Loucy (cell line): ENCODE measurements at regions not wholly inside any gene's neighbourhood (a gene's known extent, or its start where the extent isn't known, plus 50 kb on each side); places are given as distances from the start of the nearest gene placed in this dataset.

Experiments used
- H2AFZ ChIP-seq: fragments of 200-600 bp; sonication (generic); 2 replicates; pipeline ENCODE4 v1.6.0; 2016; ENCODE audit warnings: antibody characterized with exemption, mild to moderate bottlenecking, low read length, moderate library complexity
- H3F3A ChIP-seq: fragments of 200-600 bp; 2 replicates; pipeline ENCODE4 v1.6.0; 2016; ENCODE audit warnings: antibody characterized with exemption, low read depth, mild to moderate bottlenecking
- H3K27me3 ChIP-seq: fragments of 200-600 bp; sonication (generic); 2 replicates; pipeline ENCODE4 v1.6.1; 2014; ENCODE audit warnings: low read length, mild to moderate bottlenecking; ENCODE audit not compliant: insufficient read depth, poor library complexity, severe bottlenecking
- H3K36me3 ChIP-seq: fragments of 200-600 bp; sonication (generic); 2 replicates; pipeline ENCODE4 v1.6.1; 2016; ENCODE audit warnings: low read length; ENCODE audit not compliant: insufficient read depth
- H3K4me1 ChIP-seq: fragments of 200-600 bp; sonication (generic); 2 replicates; pipeline ENCODE4 v1.5.1; 2014; ENCODE audit warnings: low read length, mild to moderate bottlenecking; ENCODE audit not compliant: insufficient read depth, poor library complexity, severe bottlenecking
- H3K4me2 ChIP-seq: fragments of 200-600 bp; sonication (generic); 2 replicates; pipeline ENCODE4 v1.6.0; 2014; ENCODE audit warnings: antibody characterized with exemption, low read length, low read depth, mild to moderate bottlenecking; ENCODE audit not compliant: poor library complexity, severe bottlenecking
- H3K4me3 ChIP-seq: fragments of 200-600 bp; sonication (generic); 2 replicates; pipeline ENCODE4 v1.5.1; 2014; ENCODE audit warnings: low read length, mild to moderate bottlenecking, mixed read lengths; ENCODE audit not compliant: poor library complexity, severe bottlenecking
- H3K79me2 ChIP-seq: fragments of 200-600 bp; sonication (generic); 2 replicates; pipeline ENCODE4 v1.6.1; 2014; ENCODE audit warnings: low read length; ENCODE audit not compliant: insufficient read depth
- H3K9ac ChIP-seq: fragments of 200-600 bp; sonication (generic); 2 replicates; pipeline ENCODE4 v1.6.0; 2014; ENCODE audit warnings: mild to moderate bottlenecking, low read depth, low read length, moderate library complexity; ENCODE audit not compliant: poor library complexity, severe bottlenecking
- H3K9me2 ChIP-seq: fragments of 200-600 bp; sonication (generic); replicated peaks from 2 replicates; pipeline ENCODE4 v1.6.1; 2016; ENCODE audit warnings: low read depth, low read length, mixed read lengths
- H3K9me3 ChIP-seq: fragments of 200-600 bp; sonication (generic); 2 replicates; pipeline ENCODE4 v1.6.1; 2014; ENCODE audit warnings: mild to moderate bottlenecking, antibody characterized with exemption, low read length, low read depth; ENCODE audit not compliant: insufficient read depth
- H4K20me1 ChIP-seq: fragments of 200-600 bp; sonication (generic); 2 replicates; pipeline ENCODE4 v1.6.0; 2014; ENCODE audit warnings: antibody characterized with exemption, low read length, mild to moderate bottlenecking; ENCODE audit not compliant: insufficient read depth, poor library complexity, severe bottlenecking
- CTCF ChIP-seq: fragments of 200-600 bp; sonication (generic); conservative IDR thresholded peaks from 2 replicates; pipeline ENCODE4 v1.5.1; 2014; ENCODE audit warnings: mild to moderate bottlenecking, antibody characterized with exemption, low read length
- EZH2phosphoT487 ChIP-seq: fragments of 200-600 bp; IDR thresholded peaks from 2 replicates; pipeline ENCODE4 v1.6.1; 2018; ENCODE audit warnings: antibody characterized with exemption, mild to moderate bottlenecking, moderate library complexity, borderline replicate concordance

GRCh38 chrX:138923805-138924204, 212.3 kb upstream of the FGF13 start:
- Histone ChIP-seq H3K9me3 (no peaks in the 10 kb centered on the region), H3K4me1 (no peaks in the 10 kb centered on the region), H2AFZ (no peak overlapping the region), H3F3A (no peaks in the 10 kb centered on the region), H3K9me2 (no peaks in the 10 kb centered on the region), H4K20me1 (no peaks in the 10 kb centered on the region), H3K4me3 (no peak overlapping the region), H3K27me3 (no peaks in the 10 kb centered on the region), H3K9ac (no peak overlapping the region), H3K4me2 (no peak overlapping the region), H3K79me2 (no peaks in the 10 kb centered on the region), H3K36me3 (no peaks in the 10 kb centered on the region)
- TF ChIP-seq EZH2phosphoT487, result no peak
- no peak for TF ChIP-seq CTCF

GRCh38 chrX:138921031-138921430, 209.5 kb upstream of the FGF13 start:
- Histone ChIP-seq H3K4me3 (no peak overlapping the region), H4K20me1 (no peaks in the 10 kb centered on the region), H3K79me2 (no peaks in the 10 kb centered on the region), H3K9ac (no peak overlapping the region), H3K9me2 (no peaks in the 10 kb centered on the region), H3K4me2 (no peak overlapping the region), H3K9me3 (no peaks in the 10 kb centered on the region), H3F3A (no peaks in the 10 kb centered on the region), H3K27me3 (no peaks in the 10 kb centered on the region), H3K36me3 (no peaks in the 10 kb centered on the region), H3K4me1 (no peaks in the 10 kb centered on the region), H2AFZ (no peak overlapping the region)
- no peak for TF ChIP-seq EZH2phosphoT487
- TF ChIP-seq CTCF, result no peak

- Histone ChIP-seq H3K4me2 (no peak overlapping the region), H4K20me1 (no peaks in the 10 kb centered on the region), H3K9me3 (no peaks in the 10 kb centered on the region), H3F3A (no peaks in the 10 kb centered on the region), H3K36me3 (no peaks in the 10 kb centered on the region), H3K4me3 (no peak overlapping the region), H3K4me1 (no peaks in the 10 kb centered on the region), H3K9ac (no peak overlapping the region), H3K27me3 (no peaks in the 10 kb centered on the region), H2AFZ (no peak overlapping the region), H3K9me2 (no peaks in the 10 kb centered on the region), H3K79me2 (no peaks in the 10 kb centered on the region)
- no peak for TF ChIP-seq CTCF
- TF ChIP-seq EZH2phosphoT487, result no peak
These were observed 206.3 kb upstream of the FGF13 start for GRCh38 chrX:138917781-138918180.
